Right ventricle myocardium superior (tissue), 1 donor: ENCODE measurements at regions not wholly inside any gene's neighbourhood (a gene's known extent, or its start where the extent isn't known, plus 50 kb on each side); places are given as distances from the start of the nearest gene placed in this dataset.
"Not testable (repeated sequence)": the region's sequence is repeated elsewhere in the genome, so short reads cannot be mapped to it uniquely, and the experiment has no call there.

Source experiments
- ATAC-seq: fragments of 200-7000 bp; cut with Tn5 transposase; one replicate; pipeline ENCODE4 v1.9.1; 2020; ENCODE audit warnings: mild to moderate bottlenecking; ENCODE audit not compliant: poor library complexity
- DNase-seq: peaks from one replicate; pipeline ENCODE4 v3.0.0-alpha.2; 2020
- intact Hi-C: fragments of 100-400 bp; cut with DNase I; formaldehyde crosslinking; loops from one replicate; pipeline ENCODE4 v1.11.2; 2022
- donor health status: DM: no; HTN: yes; CAD: no; lungs with severe emphysema.

DNA sequence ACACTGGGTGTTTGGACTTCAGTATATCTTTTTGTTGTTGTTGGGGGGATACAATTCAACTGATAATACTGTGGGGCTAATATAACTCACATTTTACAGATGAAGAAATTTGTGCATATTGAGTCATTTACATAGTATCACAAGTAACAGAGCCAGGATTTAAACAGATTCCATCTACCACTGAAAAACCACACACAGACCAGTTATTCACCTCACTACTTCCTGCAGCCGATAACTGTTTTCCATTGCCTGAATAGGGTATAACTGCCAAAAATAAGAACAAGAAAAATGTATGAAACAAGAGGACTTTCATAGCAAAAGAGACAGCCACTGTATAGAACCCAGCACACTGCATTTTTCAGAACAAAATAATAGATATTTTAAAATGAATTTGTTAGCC, 215.8 kb upstream of the CNTN6 start:
- intact Hi-C loops: no loop called here
- no peak for DNase-seq
- ATAC-seq: no peak

DNA sequence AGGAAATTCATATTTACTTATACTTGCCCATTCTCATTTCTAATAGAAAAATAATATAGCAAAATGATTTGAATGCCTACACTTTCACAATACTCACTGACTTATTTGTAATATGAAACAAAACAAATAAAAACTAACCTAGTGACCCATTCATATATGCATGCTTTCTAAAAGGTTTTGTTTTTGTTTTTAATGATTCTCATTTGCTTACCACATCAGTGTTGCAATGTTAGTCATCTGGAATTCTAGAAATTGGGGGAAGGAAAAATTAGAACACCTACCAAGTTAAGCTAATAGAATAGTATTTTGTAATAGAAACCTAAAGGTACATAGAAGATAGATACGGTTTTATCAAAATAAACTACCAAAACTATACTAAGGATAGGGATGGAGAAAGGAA, 214.1 kb upstream of the CNTN6 start:
- intact Hi-C loops: no loop called here
- no peak for ATAC-seq

DNA sequence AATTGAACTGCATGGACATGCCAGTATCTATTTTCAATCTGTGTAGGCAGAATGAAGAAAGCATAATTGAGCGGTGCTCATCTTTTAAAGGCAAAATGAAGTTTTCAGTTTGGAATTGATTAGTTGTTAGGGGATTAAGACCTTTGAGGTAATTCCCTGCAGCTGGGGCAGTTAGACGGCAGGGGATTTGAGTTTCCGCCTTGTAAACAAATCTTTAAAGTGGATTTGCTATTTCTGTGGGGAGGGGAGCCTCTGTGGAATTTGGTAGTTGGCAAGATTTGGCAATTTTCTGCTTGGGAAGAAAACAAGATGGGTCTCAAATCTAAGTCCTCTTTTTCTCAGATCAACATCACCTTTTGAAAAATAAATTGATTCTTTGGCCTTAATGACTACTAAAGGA, 212.5 kb upstream of the CNTN6 start:
- DNase-seq (no peak), ATAC-seq (no peak)
- intact Hi-C loops: no loop called here

More for the DNA sequence above, 214.1 kb upstream of the CNTN6 start:
- no peak for DNase-seq

DNA sequence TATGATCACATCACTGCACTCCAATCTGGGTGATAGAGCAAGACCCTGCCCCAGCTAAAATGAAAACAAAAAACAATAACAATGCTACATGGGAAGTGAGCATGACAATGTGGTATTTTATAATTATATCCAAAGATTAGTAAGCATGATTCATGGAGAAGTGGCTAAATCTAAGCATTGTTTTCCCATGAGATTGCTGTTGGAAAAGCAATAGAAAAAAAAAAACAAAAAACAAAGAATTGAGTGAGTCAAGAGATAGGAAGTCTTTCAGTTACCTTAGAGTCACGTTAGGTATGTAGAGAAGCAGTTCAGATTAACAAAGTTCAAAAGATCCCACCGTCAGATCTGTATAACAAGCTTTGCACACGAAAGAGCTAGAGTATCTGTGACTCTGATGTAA, 210.3 kb upstream of the CNTN6 start:
- ATAC-seq: no peak

DNA sequence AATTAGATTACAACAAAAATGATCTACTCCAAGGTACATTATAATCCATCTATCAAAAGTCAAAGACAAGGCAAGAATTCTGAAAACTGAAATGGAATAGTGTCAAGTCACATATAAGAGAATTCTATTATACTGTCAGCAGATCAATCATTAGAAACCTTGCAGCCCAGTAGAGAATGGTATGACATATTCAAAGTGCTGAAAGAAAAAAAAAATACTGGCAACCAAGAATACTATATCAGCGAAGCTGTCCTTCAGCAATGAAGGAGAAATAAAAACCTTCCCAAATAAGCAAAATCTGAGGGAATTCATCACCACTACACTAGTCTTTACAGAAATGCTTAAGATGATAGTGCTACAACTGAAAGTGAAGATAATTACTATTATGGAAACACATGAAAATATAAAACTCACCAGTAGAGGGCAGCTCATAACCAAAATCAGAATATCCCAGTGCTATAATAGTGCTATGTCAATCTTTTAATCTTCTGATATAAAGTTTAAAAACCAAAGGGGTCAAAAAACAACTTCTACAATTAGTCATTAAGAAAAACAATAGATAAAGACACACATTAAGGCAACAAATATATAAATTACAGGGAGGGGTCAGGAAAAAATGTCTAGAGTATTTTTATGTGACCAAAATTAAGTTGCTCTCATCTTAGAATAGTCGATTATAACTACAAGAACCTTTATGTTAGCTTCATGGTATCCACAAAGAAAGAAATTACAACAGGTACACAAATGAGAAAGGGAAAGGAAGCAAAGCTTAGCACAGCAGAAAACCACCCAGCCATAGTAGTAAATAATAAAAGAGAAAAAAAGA, 190.7 kb upstream of the CNTN6 start:
- intact Hi-C loops: no loop called here
- ATAC-seq (no peak), DNase-seq (no peak)

More for the DNA sequence above, 210.3 kb upstream of the CNTN6 start:
- intact Hi-C loops: no loop called here
- no peak for DNase-seq

DNA sequence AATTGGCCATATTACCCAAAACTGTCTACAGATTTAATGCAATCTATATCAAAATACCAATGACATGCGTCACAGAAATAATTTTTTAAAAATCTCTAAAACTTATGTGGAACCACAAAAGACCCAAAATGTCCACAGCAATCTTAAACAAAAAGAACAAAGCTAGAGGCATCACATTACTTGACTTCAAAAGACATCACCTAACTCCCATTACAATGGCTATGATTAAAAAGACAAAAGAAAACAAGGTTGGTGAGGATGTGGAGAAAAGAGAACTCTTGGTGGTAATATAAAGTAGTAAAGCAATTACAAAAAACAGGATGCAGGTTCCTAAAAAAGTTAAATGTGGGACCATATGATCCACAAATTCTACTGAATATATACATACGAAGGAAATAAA, 187.6 kb upstream of the CNTN6 start:
- DNase-seq (no peak), ATAC-seq (no peak)
- intact Hi-C loops: no loop called here

DNA sequence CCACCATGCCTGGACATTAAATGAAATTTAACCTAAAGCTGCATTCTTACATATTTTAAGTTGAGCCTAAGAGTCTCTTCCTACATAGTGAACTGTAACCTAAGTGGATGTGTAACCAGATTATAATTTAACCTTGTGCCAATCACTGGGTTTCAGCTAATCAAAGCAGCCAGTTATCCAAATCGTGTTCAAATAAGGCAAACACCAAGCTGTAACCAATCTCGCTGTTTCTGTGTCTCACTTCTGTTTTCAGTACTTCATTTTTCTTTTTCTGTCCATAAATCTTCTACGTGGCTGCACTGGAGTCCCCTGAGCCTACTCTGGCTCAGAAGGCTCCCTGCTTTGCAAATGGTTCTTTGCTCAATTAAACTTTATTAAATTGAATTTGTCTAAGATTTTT, 186.1 kb upstream of the CNTN6 start:
- intact Hi-C loops: no loop called here
- ATAC-seq (no peak), DNase-seq (no peak)

DNA sequence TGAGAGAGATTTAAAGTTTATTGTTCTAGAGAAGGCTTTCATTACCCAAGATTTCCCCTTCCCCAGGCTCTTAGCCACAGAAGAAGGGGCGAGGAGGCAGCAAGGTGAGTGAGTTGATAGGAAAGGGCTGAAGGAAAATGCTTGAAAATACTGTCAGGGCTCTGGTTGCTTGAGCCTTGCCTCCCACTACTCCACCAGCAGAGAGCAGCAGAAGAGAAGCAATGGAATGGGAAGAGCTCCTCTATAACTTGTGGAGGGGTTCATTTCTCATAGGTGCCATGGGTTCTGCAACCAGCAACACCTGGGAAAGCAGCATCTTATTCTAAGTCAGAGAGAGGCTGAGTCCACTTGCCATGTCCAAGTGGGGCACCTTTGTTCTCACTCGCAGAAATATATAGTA, 184.0 kb upstream of the CNTN6 start:
- DNase-seq (no peak), ATAC-seq (no peak)
- intact Hi-C loops: no loop called here

DNA sequence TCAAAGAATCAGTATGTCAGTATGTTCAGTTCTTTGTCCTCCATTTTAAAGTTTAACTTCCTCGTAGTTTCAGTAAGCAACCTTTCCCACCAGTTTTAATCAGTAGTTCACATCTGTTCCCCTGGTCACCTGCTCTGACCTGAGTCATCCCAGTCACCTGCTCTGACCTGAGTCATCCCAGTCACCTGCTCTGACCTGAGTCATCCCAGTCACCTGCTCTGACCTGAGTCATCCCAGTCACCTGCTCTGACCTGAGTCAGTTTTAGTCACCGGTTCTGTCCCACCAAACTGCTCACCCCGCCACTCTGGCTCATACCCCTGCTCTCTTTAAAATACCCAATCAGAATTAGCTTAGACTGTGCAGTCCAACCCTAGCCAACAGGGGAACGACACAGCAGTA, 180.1 kb upstream of the CNTN6 start:
- intact Hi-C loops, DNase-seq, ATAC-seq: not testable (repeated sequence)

DNA sequence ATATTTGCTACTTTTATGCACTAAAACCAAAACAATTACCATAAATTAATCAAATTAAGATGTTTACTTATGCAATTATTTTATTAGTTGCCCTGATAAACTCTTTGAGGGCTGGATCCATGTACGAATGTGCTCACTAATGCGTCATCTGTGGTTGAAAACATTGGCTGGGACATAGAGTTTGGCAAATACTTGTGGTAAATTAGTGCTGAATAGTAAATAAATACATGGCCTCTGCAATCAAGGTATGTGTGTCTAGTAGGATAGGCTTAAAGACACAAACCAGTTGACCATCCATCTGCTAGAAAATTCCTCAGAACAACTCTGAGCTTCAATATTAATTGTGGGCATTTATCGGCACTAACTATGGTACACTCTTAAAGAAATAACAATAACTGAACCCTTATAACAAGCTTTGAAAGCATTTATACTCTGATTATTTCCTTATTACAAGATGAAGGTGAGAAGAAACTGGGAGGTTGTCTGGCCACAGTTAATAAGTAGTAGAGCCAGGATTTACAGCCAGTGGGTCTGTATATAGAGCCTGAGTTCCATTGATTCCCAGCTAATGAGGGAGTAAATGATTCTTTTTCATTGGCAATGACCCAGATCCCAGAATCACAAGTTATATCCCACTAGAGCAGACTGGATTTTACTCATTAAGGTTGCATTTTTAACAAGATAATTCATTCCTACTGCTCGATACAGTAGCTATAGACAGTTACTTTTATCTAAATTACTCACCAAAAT, 169.5 kb upstream of the CNTN6 start:
- ATAC-seq (no peak), DNase-seq (no peak)
- intact Hi-C loops: no loop called here

DNA sequence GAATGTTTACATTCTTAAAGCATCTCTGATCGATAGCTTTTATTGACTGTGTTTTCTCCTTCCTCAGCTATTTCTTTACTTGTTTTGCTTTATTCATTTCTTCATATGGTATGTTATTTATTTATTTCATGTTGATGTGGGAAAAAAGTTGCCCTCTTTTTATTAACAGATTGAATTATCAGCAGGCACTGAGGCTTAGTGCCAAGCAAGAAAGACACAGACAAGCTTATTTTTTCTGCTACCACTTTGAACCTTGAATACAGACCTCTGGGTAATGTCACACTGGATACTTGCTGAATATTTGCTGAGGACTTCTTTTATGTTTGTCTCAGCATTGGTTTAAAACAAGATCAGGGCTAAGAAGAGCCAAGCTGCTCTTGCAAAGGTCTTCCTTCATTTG, 162.0 kb upstream of the CNTN6 start:
- no peak for DNase-seq
- intact Hi-C loops: no loop called here
- no peak for ATAC-seq

DNA sequence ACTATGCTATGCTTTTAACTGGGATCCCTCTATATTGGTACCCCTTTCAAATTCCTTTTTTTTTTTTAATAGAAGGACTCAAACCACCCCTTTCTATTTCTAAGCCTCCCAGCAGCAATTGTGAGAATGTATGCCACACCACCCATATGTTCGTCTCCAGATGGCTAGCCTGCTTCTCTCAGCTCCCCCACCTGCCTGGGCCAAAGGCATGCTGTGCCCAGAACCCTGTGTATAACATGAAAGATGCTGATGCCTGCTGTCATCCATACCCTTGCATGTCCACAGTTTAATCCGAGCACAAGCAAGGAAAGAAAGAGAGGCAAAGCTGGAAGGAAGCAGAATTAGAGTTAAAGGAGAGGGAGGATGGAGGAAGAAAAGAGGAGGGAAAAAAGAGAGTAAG, 159.5 kb upstream of the CNTN6 start:
- intact Hi-C loops: no loop called here
- no peak for ATAC-seq
- DNase-seq: no peak

DNA sequence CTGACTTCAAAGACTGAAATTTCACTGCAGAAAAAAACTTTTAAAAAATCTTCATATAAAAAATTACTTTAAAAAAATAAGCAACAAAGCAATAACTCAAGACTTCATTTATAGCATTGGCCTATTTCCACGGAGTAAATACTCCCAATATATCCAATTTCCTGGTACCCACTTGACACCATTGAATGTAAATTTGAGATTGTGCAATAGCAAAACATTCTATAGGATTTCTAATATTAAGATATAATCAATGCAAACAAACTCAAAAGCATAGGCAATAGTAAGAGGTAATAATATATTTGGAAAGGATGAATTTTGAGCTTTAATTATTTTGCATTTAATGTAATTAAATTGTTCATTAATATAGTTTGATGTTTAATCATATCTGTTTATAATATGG, 148.0 kb upstream of the CNTN6 start:
- intact Hi-C loops: no loop called here
- DNase-seq (no peak), ATAC-seq (no peak)

DNA sequence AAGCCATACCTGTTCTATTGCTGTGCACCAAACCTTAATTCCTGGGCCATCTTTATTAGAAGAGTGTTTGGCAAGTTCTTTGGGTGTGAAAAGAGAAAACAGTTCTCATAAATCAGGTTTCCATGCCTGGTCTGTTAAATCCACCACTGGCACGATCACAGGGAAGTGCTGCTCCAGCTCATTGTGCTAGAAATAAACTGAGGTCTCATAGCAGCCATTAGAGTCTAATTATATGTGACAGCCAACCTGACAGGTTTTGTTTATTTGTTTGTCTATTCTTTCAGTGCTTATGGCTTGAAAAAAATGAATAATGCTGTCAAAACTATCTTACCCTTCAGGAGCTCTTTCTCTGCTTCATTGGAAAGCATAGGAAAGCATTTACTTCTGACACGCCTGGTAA, 147.1 kb upstream of the CNTN6 start:
- no peak for DNase-seq
- no peak for ATAC-seq
- intact Hi-C loops: no loop called here

DNA sequence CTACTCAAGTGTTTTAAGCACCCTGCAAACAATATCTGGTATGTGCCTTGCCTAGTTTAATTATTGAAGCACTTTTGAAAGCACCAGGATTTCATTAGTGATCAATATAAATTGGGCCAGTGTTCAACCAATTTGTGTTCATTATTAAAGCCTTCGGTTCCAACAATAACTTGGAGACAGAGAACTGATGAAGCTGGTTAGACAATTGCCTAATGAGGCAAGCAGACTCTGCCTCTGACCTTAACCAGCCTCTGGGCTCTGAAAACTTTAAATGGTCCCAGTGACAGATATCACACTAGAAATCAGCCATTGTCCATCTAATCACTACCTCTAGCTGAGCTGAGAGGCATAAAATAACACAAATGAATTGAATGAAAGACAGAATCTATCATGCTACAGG, 139.9 kb upstream of the CNTN6 start:
- ATAC-seq: no peak
- intact Hi-C loops: no loop called here
- DNase-seq: no peak

DNA sequence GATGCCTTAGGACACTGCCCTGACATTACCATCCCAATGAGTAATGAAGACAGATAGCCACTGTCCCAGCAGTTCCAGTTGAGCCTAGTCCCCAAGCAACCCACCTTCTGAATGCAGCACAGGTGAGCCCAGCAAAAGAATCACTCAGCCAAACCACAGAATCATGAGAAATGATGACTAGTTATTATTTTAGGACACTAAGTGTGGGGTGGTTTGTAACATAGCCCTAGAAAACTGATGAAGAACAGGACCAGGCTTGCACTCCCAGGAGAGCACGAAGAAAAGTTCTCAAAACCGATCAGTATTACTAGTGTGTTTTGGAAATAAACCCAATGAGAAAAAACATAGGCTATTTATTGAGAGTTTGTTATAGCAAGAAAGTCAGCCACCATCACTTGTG, 129.6 kb upstream of the CNTN6 start:
- no peak for DNase-seq
- no peak for ATAC-seq
- intact Hi-C loops: no loop called here

DNA sequence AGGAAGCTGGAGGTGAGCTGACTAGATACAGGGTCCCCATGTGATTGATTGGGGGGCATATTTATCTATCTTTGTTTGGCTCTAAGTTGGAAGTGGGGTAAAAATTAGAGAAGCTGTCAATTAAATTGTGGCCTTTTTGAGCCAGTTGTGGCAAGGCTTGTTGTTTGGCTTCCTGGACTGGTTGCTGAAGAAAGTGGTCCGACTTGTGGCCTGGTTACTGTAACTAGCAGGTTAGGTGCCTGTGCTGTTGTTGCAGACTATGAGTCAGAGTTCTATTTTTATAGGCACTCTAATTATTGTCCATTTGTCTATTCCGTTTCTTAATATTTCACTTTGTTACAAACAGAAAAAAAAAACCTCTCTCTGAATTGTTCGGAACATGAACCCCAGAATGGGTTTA, 129.1 kb upstream of the CNTN6 start:
- ATAC-seq (no peak), DNase-seq (no peak)
- intact Hi-C loops: no loop called here

DNA sequence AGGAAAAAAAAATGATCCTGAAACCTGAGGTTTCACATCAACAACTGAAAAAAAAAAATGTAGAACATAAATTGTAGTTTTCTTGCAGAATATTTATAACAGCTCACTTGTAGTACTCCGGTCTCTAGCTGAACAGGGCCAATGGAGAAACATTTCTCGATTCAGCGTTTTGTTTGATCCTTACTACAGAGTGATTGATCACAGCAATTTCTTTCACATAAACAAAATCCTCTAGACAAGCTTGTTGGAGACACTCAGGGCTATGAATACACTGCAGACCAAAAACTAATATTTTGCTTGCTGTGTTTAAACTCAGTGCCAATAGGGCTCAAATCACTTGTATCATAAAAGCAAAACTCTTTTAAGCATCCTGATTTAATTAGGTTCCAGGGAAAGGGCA, 127.0 kb upstream of the CNTN6 start:
- intact Hi-C loops: no loop called here
- DNase-seq (no peak), ATAC-seq (no peak)

DNA sequence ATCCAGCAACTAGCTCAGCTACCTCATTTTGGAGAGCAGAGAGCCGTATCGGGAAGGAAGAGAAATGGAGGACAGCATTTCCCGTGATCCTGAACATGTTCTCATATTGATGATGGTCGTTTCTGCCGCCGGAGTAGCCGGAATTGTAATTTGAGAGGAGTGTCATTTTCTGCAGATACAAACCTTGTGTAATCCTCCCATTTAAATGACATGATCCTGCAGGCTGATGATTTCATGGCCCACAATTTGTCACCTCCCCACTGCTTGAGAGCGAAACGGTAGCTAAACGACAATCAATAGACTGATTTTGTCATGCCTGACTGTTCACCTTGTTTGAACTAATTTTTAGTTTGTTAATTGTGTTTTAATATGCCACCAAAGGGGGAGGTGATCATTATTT, 126.5 kb upstream of the CNTN6 start:
- intact Hi-C loops: no loop called here
- ATAC-seq: no peak
- no peak for DNase-seq

DNA sequence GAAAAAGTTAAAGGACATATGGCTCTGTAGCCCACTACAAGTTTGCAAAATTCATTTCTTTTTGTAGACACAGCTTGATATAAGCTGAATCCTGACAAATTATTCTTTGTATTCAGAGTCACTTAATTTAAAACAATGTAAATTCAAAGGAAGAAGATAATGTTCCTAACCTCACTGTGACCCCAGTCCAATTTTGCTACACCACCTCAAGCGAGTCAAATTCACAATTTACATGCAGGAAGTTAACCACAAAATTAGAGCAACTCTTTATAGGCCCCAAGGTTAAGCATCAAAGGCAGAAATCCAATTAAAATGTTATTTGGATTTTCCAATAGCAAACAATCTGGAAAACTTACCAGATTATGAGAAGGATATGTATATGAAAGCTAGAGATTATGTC, 119.5 kb upstream of the CNTN6 start:
- intact Hi-C loops: no loop called here
- no peak for ATAC-seq

More for the DNA sequence above, 119.5 kb upstream of the CNTN6 start:
- DNase-seq: no peak
